CD4-positive, alpha-beta memory T cell (primary cell): ENCODE measurements at regions not wholly inside any gene's neighbourhood (a gene's known extent, or its start where the extent isn't known, plus 50 kb on each side); places are given as distances from the start of the nearest gene placed in this dataset.
"Not testable (repeated sequence)": the region's sequence is repeated elsewhere in the genome, so short reads cannot be mapped to it uniquely, and the experiment has no call there.

ENCODE experiments used
- CTCF ChIA-PET: fragments of 350-600 bp; sonication (Branson Sonifier 250); formaldehyde crosslinking; loops from one replicate; lab custom pipeline; 2021; ENCODE audit warnings: inconsistent platforms; ENCODE audit not compliant: partially characterized antibody; lab: Charles Lee
- POLR2A ChIA-PET: fragments of 350-600 bp; sonication (Branson Sonifier 250); formaldehyde crosslinking; loops from one replicate; lab custom pipeline; 2021; ENCODE audit not compliant: partially characterized antibody; lab: Charles Lee
- DNase-seq, 5 donors: peaks; one replicate each; pipeline versions ENCODE4 v3.0.0 to v3.0.0-alpha.2; 2020 to 2022; ENCODE audit warnings: mixed read lengths in 1 of 5
- H3K27ac ChIP-seq: one replicate; pipeline ENCODE4 v1.7.0; 2013; ENCODE audit warnings: low read depth, low read length
- H3K27me3 ChIP-seq: 2 replicates; pipeline ENCODE4 v1.7.0; 2013; ENCODE audit warnings: mild to moderate bottlenecking, low read length, moderate library complexity; ENCODE audit not compliant: insufficient read depth
- H3K36me3 ChIP-seq: 2 replicates; pipeline ENCODE4 v1.7.0; 2013; ENCODE audit warnings: mild to moderate bottlenecking, low read length, moderate library complexity; ENCODE audit not compliant: insufficient read depth
- H3K4me1 ChIP-seq: 2 replicates; pipeline ENCODE4 v1.7.0; 2013; ENCODE audit warnings: mild to moderate bottlenecking, low read length, moderate library complexity; ENCODE audit not compliant: insufficient read depth
- H3K4me3 ChIP-seq, 2 donors: one replicate each; pipeline ENCODE4 v1.7.0; 2013; ENCODE audit warnings: low read length in 2 of 2, mild to moderate bottlenecking in 1 of 2
- H3K9me3 ChIP-seq, 2 donors: one replicate each; pipeline ENCODE4 v1.7.0; 2013; ENCODE audit warnings: low read length in 2 of 2, control low read depth in 1 of 2; ENCODE audit not compliant: control insufficient read depth in 1 of 2
- H3K27ac Mint-ChIP-seq, 7 donors: one replicate each; pipeline ENCODE4 v1.8.0; 2020 to 2021; ENCODE audit warnings: mixed read lengths in 7 of 7, mild to moderate bottlenecking in 6 of 7, inconsistent platforms in 3 of 7, moderate library complexity in 3 of 7
- H3K27me3 Mint-ChIP-seq, 2 donors: one replicate each; pipeline ENCODE4 v1.8.0; 2020 to 2021; ENCODE audit warnings: mixed read lengths in 2 of 2
- H3K36me3 Mint-ChIP-seq, 2 donors: one replicate each; pipeline ENCODE4 v1.8.0; 2020 to 2021; ENCODE audit warnings: mixed read lengths in 2 of 2, inconsistent platforms in 1 of 2, mild to moderate bottlenecking in 1 of 2
- H3K4me1 Mint-ChIP-seq, 4 donors: one replicate each; pipeline ENCODE4 v1.8.0; 2020 to 2021; ENCODE audit warnings: mixed read lengths in 4 of 4, mild to moderate bottlenecking in 1 of 4
- H3K4me3 Mint-ChIP-seq, 8 donors: one replicate each; pipeline ENCODE4 v1.8.0; 2020 to 2021; ENCODE audit warnings: mixed read lengths in 8 of 8, mild to moderate bottlenecking in 7 of 8, moderate library complexity in 6 of 8, inconsistent platforms in 3 of 8
- H3K9me3 Mint-ChIP-seq, 8 donors: one replicate each; pipeline ENCODE4 v1.8.0; 2020 to 2021; ENCODE audit warnings: mixed read lengths in 8 of 8, mild to moderate bottlenecking in 5 of 8, inconsistent platforms in 3 of 8, moderate library complexity in 1 of 8
- intact Hi-C: fragments of 100-400 bp; cut with micrococcal nuclease; formaldehyde crosslinking; loops from one replicate; pipeline ENCODE4 v1.15.1; 2023

GRCh38 chr5:17375886-17376285, 122.1 kb upstream of the TAF11L2 start:
- H3K27ac ChIP-seq, POLR2A ChIA-PET, H3K36me3 Mint-ChIP-seq, H3K27ac Mint-ChIP-seq, H3K36me3 ChIP-seq, H3K27me3 ChIP-seq, H3K4me3 Mint-ChIP-seq, H3K27me3 Mint-ChIP-seq, H3K4me3 ChIP-seq, intact Hi-C loops, H3K4me1 ChIP-seq, CTCF ChIA-PET, DNase-seq, H3K4me1 Mint-ChIP-seq, H3K9me3 ChIP-seq: not testable (repeated sequence)
- H3K9me3 Mint-ChIP-seq: peaks cover 0 to 16% (median 5%) of the 10 kb centered on the region in 8 donors

- CTCF ChIA-PET: no interaction called here
- H3K27ac Mint-ChIP-seq: no peak overlapping the region
- intact Hi-C loops: no loop called here
Observed at GRCh38 chr5:17378346-17378997, 119.6 kb upstream of the TAF11L2 start.

GRCh38 chr5:17379100-17379951, 118.7 kb upstream of the TAF11L2 start:
- Histone ChIP-seq H3K4me3 (no peak overlapping the region), H3K9me3 (no peaks in the 10 kb centered on the region), H3K36me3 (no peaks in the 10 kb centered on the region), H3K27ac (no peak overlapping the region), H3K4me1 (no peaks in the 10 kb centered on the region), H3K27me3 (no peaks in the 10 kb centered on the region)
- Mint-ChIP-seq H3K4me1 (no peaks in the 10 kb centered on the region), H3K27me3 (no peaks in the 10 kb centered on the region), H3K4me3 (no peak overlapping the region), H3K9me3 (peaks cover 0 to 11% (median 4%) of the 10 kb centered on the region in 8 donors), H3K36me3 (no peaks in the 10 kb centered on the region), H3K27ac (no peak overlapping the region)
- POLR2A ChIA-PET: no interaction called here
- CTCF ChIA-PET: no interaction called here
- intact Hi-C loops: no loop called here
- DNase-seq: no peak

More at GRCh38 chr5:17378346-17378997, 119.6 kb upstream of the TAF11L2 start:
- Mint-ChIP-seq H3K4me3 (no peak overlapping the region), H3K9me3 (peaks cover 0 to 13% (median 3%) of the 10 kb centered on the region in 8 donors), H3K4me1 (no peaks in the 10 kb centered on the region), H3K27me3 (no peaks in the 10 kb centered on the region), H3K36me3 (no peaks in the 10 kb centered on the region)
- no peaks in the 10 kb centered on the region for H3K9me3 ChIP-seq
- DNase-seq: no peak
- no peak overlapping the region for H3K27ac ChIP-seq
- POLR2A ChIA-PET: no interaction called here
- no peak overlapping the region for H3K4me3 ChIP-seq
- H3K4me1 ChIP-seq: no peaks in the 10 kb centered on the region
- H3K27me3 ChIP-seq: no peaks in the 10 kb centered on the region
- H3K36me3 ChIP-seq: no peaks in the 10 kb centered on the region

- no peak overlapping the region for H3K27ac ChIP-seq
- intact Hi-C loops: no loop called here
Observed at GRCh38 chr5:17381932-17382331, 116.1 kb upstream of the TAF11L2 start.

GRCh38 chr5:17383526-17383925, 114.5 kb upstream of the TAF11L2 start:
- no peaks in the 10 kb centered on the region for H3K27me3 Mint-ChIP-seq
- intact Hi-C loops: no loop called here
- peaks cover 0 to 15% (median 5%) of the 10 kb centered on the region in 8 donors for H3K9me3 Mint-ChIP-seq
- H3K36me3 Mint-ChIP-seq: no peaks in the 10 kb centered on the region
- H3K4me1 Mint-ChIP-seq: no peaks in the 10 kb centered on the region
- H3K9me3 ChIP-seq: no peaks in the 10 kb centered on the region
- CTCF ChIA-PET: no interaction called here
- H3K4me3 Mint-ChIP-seq: no peak overlapping the region
- no peaks in the 10 kb centered on the region for H3K27me3 ChIP-seq
- no peak overlapping the region for H3K4me3 ChIP-seq
- H3K36me3 ChIP-seq: no peaks in the 10 kb centered on the region
- no peaks in the 10 kb centered on the region for H3K4me1 ChIP-seq
- no peak overlapping the region for H3K27ac Mint-ChIP-seq
- POLR2A ChIA-PET: no interaction called here
- H3K27ac ChIP-seq: no peak overlapping the region
- no peak for DNase-seq

More at GRCh38 chr5:17381932-17382331, 116.1 kb upstream of the TAF11L2 start:
- H3K4me3 ChIP-seq: no peak overlapping the region
- H3K4me1 ChIP-seq: no peaks in the 10 kb centered on the region
- no peaks in the 10 kb centered on the region for H3K36me3 ChIP-seq
- H3K9me3 ChIP-seq: no peaks in the 10 kb centered on the region
- H3K27ac Mint-ChIP-seq: no peak overlapping the region
- ChIA-PET POLR2A (no interaction called here), CTCF (no interaction called here)
- H3K4me3 Mint-ChIP-seq: no peak overlapping the region
- H3K36me3 Mint-ChIP-seq: no peaks in the 10 kb centered on the region
- DNase-seq: no peak
- H3K27me3 ChIP-seq: no peaks in the 10 kb centered on the region
- peaks cover 0 to 17% (median 4%) of the 10 kb centered on the region in 8 donors for H3K9me3 Mint-ChIP-seq
- H3K27me3 Mint-ChIP-seq: no peaks in the 10 kb centered on the region
- H3K4me1 Mint-ChIP-seq: no peaks in the 10 kb centered on the region

GRCh38 chr5:17384181-17384580, 113.8 kb upstream of the TAF11L2 start:
- H3K4me1 Mint-ChIP-seq: no peaks in the 10 kb centered on the region
- peaks cover 0 to 15% (median 5%) of the 10 kb centered on the region in 8 donors for H3K9me3 Mint-ChIP-seq
- Histone ChIP-seq H3K4me1 (no peaks in the 10 kb centered on the region), H3K27ac (no peak overlapping the region), H3K27me3 (no peaks in the 10 kb centered on the region), H3K36me3 (no peaks in the 10 kb centered on the region), H3K4me3 (no peak overlapping the region), H3K9me3 (no peaks in the 10 kb centered on the region)
- no peaks in the 10 kb centered on the region for H3K36me3 Mint-ChIP-seq
- ChIA-PET CTCF (interaction anchor here (1.5 kb wide), 1 partner anchor 13 kb away, joined by 3 read pairs; no protein-coding TSS in a partner anchor), POLR2A (no interaction called here)
- no peak for DNase-seq
- no peaks in the 10 kb centered on the region for H3K27me3 Mint-ChIP-seq
- H3K27ac Mint-ChIP-seq: no peak overlapping the region
- intact Hi-C loops: no loop called here
- H3K4me3 Mint-ChIP-seq: no peak overlapping the region

GRCh38 chr5:17388717-17389116, 109.3 kb upstream of the TAF11L2 start:
- DNase-seq: no peak
- H3K27me3 Mint-ChIP-seq: no peaks in the 10 kb centered on the region
- Histone ChIP-seq H3K4me3 (no peak overlapping the region), H3K9me3 (no peaks in the 10 kb centered on the region), H3K36me3 (no peaks in the 10 kb centered on the region), H3K4me1 (no peaks in the 10 kb centered on the region), H3K27ac (no peak overlapping the region), H3K27me3 (no peaks in the 10 kb centered on the region)
- H3K36me3 Mint-ChIP-seq: no peaks in the 10 kb centered on the region
- no peak overlapping the region for H3K4me3 Mint-ChIP-seq
- intact Hi-C loops: no loop called here
- ChIA-PET CTCF (no interaction called here), POLR2A (no interaction called here)
- H3K9me3 Mint-ChIP-seq: peaks cover 0 to 14% (median 5%) of the 10 kb centered on the region in 8 donors
- H3K4me1 Mint-ChIP-seq: no peaks in the 10 kb centered on the region
- no peak overlapping the region for H3K27ac Mint-ChIP-seq
